ENCODE measurements at regions not wholly inside any gene's neighbourhood (a gene's known extent, or its start where the extent isn't known, plus 50 kb on each side); places are given as distances from the start of the nearest gene placed in this dataset.
"Not testable (repeated sequence)": the region's sequence is repeated elsewhere in the genome, so short reads cannot be mapped to it uniquely, and the experiment has no call there.

DNA sequence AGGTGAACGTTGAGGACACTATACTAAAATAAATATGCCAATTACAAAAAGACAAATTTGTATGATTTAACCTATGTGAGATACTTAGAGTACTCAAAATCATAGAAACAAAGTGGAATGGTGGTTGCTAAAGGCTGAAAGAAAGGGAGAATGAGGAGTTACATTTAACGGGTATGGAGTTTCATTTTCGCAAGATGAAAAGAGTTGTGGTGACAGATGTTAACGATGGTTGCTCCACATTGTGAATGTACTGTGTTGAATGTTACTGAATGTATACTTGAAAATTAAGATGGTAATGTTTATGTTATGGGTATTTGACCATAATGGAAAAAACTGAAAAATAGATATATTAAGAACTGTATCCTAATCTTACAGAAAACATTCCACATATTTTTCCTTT is 51.3 kb upstream of the MOCS2 start:
- no peak for DNase-seq

GRCh38 chr5:53161876-53162275 is 52.3 kb upstream of the MOCS2 start:
- no peak for DNase-seq

- DNase-seq = no peak
Measured at GRCh38 chr5:53164478-53165165, 55.1 kb upstream of the MOCS2 start.

DNA sequence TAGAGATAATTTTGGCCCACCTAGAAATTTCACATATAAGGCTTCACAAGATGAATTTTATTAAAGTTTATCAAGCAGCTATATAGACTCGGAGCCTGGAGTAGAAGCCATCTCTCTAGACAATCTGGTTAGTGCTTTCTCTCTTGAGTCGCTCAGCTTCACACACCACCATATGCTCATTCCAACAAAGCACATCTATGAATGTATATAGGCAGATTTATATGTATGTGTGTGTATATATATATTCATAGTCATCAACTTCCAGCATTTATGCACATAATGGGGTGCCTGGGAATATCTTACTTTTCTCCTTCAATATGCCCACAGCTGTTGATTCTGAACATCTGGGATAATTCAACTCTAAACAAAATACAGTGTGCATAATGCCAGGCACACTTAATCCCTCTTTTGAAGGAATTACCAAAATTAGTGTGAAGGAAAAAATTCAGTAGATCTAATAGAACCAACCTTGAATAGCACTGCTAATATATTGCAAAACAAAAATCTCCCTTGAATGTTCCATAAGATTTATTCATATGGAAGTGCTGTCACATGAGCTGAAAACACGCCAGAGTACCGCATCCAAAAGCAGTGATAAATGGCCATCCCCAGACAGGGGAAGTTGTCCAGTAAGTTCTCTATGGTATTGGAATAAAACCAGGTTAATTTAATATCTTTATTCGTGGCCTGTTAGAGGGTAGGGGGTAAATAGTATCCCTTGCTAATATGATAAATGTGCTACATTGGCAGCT is 56.0 kb upstream of the MOCS2 start:
- no peak for DNase-seq

GRCh38 chr5:53166183-53166495 is 56.6 kb upstream of the MOCS2 start:
- DNase-seq = no peak

GRCh38 chr5:53167836-53168235 is 58.3 kb upstream of the MOCS2 start:
- DNase-seq = no peak

- no peak for DNase-seq
Measured at GRCh38 chr5:53169933-53170332, 60.4 kb upstream of the MOCS2 start.

DNA sequence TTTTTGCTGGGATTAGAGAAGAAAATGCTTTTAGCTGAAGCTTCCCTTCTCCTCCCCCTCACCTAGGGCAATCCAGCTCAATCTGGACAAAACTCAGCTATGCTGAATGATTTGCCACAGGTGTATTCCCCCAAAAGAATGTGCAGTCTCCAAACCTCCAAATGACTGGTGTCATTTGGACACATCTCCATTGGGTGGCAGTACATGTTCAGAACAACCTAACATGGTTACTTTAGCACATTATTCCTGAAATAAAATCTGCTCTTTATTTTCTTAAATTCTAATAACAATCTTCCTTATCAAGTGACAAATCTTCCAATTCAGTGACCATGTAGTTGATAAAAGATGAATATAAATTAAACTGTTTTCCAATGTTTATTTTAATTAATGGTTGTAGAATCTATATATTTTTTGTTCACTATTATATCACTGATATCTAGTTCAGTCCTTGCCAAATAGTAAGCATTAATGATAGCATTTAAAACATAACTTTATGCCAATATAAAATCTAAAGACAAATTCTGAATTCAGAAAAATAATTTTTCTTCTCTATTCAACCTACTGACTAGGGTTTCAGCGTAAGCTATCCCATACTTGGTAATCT is 61.3 kb upstream of the MOCS2 start:
- peak; percentile 36 for DNase-seq

DNA sequence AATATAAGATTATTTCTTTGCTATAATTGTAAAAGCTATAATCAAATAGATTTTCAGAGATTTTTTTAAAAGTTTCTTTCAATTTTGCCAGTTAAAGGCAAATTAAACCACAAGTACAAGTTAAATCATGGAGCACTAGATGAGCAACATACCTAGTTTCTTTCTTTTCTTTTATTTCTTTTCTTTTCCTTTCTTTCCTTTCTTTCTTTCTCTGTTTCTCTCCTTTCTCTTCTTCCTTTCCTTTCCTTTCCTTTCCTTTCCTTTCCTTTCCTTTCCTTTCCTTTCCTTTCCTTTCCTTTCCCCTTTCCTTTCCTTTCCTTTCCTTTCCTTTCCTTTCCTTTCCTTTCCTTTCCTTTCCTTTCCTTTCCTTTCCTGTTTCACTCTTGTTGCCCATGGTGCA is 62.5 kb upstream of the MOCS2 start:
- not testable (repeated sequence) for DNase-seq

- DNase-seq = no peak
Measured at GRCh38 chr5:53172630-53173029, 63.1 kb upstream of the MOCS2 start.

GRCh38 chr5:53173083-53173482 is 63.5 kb upstream of the MOCS2 start:
- DNase-seq = no peak

DNA sequence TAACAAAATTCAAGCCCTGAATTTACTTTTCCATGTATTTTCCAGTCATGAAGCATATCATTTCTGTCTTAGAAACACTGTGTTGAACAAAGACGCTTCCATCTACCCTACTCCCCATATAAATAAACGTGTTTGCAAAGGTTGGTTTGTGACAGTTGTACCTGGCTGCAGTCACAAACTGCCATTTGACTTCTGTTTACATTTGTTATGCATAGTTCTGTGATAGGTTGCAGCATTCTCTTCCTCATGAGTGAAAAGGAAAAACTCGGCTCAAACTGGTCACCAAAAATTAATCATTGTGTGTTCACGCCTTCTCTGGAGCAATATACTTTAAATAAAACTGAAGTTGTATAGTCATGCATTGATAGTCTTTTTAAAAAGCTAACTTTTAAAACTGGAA is 69.3 kb upstream of the MOCS2 start:
- DNase-seq = no peak

DNA sequence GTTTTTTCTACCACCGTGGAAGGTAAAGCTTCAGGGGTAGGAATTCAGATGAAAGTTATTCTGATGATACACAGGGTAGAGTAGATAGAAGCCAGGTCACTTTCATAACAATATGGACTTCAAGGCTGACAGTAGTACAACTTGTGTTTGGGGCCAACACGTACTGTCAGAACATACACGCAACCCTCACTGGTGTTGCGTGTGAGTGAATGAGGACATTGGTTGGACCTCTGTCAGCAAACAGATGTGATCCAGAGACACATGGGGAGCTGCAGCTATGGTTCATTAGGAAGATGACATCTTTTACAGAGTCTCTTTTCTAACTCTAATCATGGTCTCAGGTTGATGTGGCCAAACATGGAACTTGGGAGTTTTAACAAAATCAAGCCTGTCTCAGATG is 70.1 kb upstream of the MOCS2 start:
- DNase-seq = no peak

DNA sequence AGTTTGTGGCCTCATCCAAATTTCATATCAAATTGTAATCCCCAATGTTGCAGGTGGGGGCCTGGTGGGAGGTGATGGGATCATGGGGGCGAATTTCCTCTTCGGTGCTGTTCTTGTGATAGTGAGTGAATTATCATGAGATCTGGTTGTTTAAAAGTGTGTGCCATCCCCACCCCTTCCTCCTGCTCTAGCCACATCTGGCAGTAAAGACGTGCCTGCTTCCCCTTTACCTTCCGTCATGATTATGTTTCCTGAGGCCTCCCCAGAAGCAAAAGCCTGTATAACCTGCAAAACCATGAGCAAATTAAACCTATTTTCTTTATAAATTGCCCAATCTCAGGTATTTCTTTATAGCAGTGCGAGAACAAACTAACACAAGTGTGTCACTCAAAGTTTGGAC is 71.0 kb upstream of the MOCS2 start:
- no peak for DNase-seq

GRCh38 chr5:53180991-53181390 is 71.4 kb upstream of the MOCS2 start:
- DNase-seq = no peak

DNA sequence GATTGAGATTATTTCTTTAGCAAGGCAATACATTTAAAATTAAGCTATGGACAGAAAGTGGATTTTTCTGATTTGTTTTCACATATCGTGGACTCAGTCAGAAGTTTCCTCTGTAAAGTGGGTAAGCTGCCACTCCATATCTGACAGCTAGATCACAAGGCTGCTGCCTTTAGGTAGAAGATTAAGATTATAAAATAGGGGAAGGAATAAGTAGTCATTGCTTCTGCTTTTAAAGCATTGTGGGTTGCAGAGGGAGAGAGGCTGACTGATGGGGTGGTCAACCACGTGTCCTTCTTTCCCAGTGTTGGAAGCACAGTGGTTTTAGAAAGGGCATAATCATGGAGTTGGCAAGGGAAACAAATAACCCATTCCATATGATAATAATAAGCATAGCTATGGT is 74.3 kb upstream of the MOCS2 start:
- no peak for DNase-seq

DNA sequence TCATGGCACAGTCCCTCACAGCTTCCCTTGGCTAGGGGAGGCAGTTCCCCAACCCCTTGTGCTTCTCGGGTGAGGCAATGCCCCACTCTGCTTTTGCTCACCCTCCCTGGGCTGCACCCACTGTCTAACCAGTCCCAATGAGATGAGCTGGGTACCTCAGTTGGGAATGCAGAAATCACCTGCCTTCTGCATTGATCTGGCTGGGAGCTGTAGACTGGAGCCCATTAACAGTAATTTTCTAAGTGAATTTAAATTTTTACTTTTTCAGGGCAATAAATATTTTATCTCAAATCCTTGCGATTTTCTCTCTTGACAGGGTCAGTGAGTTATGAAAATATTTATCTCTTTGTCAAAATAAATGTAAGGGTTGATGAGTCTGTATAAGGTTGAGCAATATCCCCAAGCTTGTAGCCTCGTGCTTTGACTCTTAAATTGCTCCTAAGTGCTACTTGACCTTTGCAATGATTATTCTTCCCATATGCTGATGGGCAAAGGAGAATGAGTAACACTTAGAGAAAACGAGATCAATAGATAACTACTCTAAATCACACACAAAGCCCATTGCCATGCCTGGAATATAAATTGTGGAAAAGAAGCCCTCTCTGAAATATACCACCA is 82.1 kb upstream of the MOCS2 start:
- no peak for DNase-seq

- no peak for DNase-seq
Measured at GRCh38 chr5:53194086-53194485, 84.5 kb upstream of the MOCS2 start.

GRCh38 chr5:53199882-53200281 is 90.3 kb upstream of the MOCS2 start:
- DNase-seq = no peak

- DNase-seq = no peak
Measured at GRCh38 chr5:53200306-53200705, 90.7 kb upstream of the MOCS2 start.

DNA sequence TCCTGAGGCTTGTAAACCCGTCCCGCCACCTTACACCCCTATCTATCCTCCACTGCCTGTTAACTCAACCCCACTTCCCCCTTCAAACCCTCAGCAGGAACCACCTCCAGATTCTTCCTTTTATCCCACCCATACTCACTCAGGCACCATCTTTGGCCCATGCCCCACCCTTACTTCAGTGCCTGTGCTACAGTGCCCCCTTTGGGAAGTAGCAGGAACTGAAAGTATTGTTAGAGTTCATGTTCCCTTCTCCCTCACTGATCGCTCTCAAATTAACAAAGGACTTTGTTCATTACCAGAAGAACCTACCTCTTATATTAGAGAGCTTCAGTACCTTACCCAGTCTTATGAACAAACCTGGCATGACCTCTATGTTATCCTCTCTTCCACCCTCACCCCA is 92.2 kb upstream of the MOCS2 start:
- peak; percentile 33 for DNase-seq

- no peak for DNase-seq
Measured at GRCh38 chr5:53206562-53206961, 97.0 kb upstream of the MOCS2 start.

- DNase-seq = peak; percentile 39
Measured at GRCh38 chr5:53211799-53212198, 102.2 kb upstream of the MOCS2 start.

GRCh38 chr5:53219174-53219573 is 109.6 kb upstream of the MOCS2 start:
- no peak for DNase-seq

All from activated CD4-positive, alpha-beta T cell treated with anti-CD3 and anti-CD28 coated beads, Interleukin-2, Interleukin-6, amounts not matched to agents 100 ng/mL and 50 ng/mL, durations not matched to agents 16 hours and 8 hours (primary cell).